NB4 (cell line): ENCODE measurements at regions not wholly inside any gene's neighbourhood (a gene's known extent, or its start where the extent isn't known, plus 50 kb on each side); places are given as distances from the start of the nearest gene placed in this dataset.

Experiments used
- DNase-seq: peaks from one replicate; pipeline ENCODE4 v3.0.0; 2010; ENCODE audit warnings: low read depth
- H3K4me3 ChIP-seq: one replicate; pipeline ENCODE4 v1.5.1; 2011; ENCODE audit warnings: mild to moderate bottlenecking, low read depth, low read length, moderate library complexity
- CTCF ChIP-seq: IDR thresholded peaks from one replicate; pipeline ENCODE4 v1.5.1; 2012; ENCODE audit warnings: low read depth, low read length
- MYC ChIP-seq: IDR thresholded peaks from 2 replicates; pipeline ENCODE4 v1.6.1; 2011; ENCODE audit warnings: low read depth, low read length
- POLR2A ChIP-seq: IDR thresholded peaks from 2 replicates; pipeline ENCODE4 v1.6.1; 2011; ENCODE audit warnings: mild to moderate bottlenecking; ENCODE audit not compliant: insufficient read length; ENCODE audit errors: extremely low read depth
- TF ChIP-seq, protein P1 (sequence below): IDR thresholded peaks from 2 replicates; pipeline ENCODE4 v1.6.1; 2011; ENCODE audit warnings: low read depth, low read length

DNA sequence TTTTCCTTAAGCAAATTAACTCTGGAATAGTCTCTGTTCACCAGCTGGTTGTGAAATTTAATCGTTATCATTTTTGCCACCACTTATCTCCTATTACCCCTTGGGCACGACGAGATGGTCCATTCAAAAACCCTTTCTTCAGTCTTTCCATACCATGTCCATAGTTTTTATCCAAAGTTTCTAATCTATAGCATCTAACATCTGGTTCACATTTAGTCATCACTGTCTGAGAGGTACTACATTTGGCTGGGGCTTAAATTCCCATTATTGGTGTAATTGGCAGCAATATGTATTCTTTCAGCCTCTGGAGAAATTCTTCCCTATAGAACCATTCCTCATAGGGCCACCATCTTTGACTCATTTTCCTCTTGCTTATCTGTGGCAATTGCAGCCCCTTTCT lies 163.5 kb downstream of the CCER1 start:
- DNase-seq: no peak
- no peak overlapping the region for H3K4me3 ChIP-seq
- TF ChIP-seq POLR2A: no peak
- TF ChIP-seq MYC: no peak
- TF ChIP-seq, protein P1, sequence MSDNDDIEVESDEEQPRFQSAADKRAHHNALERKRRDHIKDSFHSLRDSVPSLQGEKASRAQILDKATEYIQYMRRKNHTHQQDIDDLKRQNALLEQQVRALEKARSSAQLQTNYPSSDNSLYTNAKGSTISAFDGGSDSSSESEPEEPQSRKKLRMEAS: no peak
- no peak for TF ChIP-seq CTCF

- DNase-seq: no peak
- no peak for TF ChIP-seq POLR2A
- TF ChIP-seq, protein P1: no peak
- TF ChIP-seq MYC: no peak
- TF ChIP-seq CTCF: no peak
- no peak overlapping the region for H3K4me3 ChIP-seq
Observed at GRCh38 chr12:90790747-90791146, 164.2 kb downstream of the CCER1 start.

DNA sequence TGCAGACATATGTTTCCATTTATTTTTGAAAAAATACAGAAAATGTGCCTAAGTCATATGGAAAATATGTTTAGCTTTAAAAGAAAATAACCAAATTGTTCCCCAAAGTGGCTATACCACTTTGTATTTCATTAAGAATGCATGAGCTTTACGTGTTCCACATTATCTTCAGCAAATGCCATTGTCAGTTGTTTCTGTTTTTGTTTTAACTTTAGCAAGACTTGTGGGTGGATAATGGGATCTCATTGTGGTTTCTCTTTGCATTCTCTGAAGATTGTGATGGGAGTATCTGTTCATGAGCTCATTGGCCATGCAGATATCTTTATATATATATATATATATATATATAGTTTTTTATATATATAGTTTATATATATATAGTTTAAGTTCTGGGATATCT lies 181.5 kb downstream of the CCER1 start:
- no peak overlapping the region for H3K4me3 ChIP-seq
- TF ChIP-seq CTCF (no peak), POLR2A (no peak), MYC (no peak)
- TF ChIP-seq, protein P1: no peak
- no peak for DNase-seq

- TF ChIP-seq MYC: no peak
- TF ChIP-seq, protein P1: no peak
- TF ChIP-seq POLR2A: no peak
- TF ChIP-seq CTCF: no peak
- DNase-seq: no peak
- no peak overlapping the region for H3K4me3 ChIP-seq
Observed at GRCh38 chr12:90770861-90771260, 184.1 kb downstream of the CCER1 start.

DNA sequence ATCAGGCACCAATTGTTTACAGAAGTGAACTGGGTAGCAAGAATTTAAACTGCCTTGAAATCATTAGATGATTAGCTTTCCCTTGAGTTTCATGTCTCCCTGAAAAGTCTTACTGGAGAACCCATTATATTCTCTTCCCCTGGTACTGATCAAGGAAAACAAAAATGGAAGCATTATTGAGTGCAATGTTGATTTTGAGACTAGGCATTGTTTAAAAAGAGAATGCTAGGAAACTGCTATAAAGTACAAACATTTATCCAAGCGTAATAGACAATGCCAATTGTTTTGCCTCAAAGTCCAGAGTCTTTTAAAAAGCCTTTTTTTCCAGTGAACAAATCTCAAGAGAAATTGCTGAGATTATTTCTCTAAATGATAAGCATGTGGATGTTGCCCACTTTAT lies 197.0 kb downstream of the CCER1 start:
- no peak for DNase-seq
- TF ChIP-seq CTCF: no peak
- TF ChIP-seq, protein P1: no peak
- TF ChIP-seq MYC: no peak
- TF ChIP-seq POLR2A: no peak
- H3K4me3 ChIP-seq: no peak overlapping the region

DNA sequence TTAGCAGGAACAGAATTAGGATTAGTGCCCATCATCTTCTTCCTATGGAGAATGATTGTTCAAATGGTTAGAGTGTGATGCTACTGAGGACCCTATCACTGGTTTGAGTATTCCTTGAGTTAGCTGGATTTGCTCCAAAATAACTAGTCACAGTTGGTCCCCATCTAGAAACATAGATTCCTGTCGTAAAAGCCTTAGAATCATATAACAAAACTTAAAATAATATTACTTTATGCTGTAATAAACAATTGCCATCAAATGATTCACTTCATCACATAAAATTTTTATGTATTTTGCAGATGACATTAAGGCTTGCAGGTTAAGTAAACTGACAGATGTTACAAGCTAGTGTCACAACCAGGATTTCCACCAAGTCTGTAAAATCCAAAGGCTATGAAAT lies 209.8 kb downstream of the CCER1 start:
- no peak overlapping the region for H3K4me3 ChIP-seq
- no peak for TF ChIP-seq CTCF
- TF ChIP-seq MYC: no peak
- TF ChIP-seq, protein P1: no peak
- no peak for TF ChIP-seq POLR2A
- no peak for DNase-seq
